Fibroblast of skin of right biceps (primary cell): ENCODE measurements at regions not wholly inside any gene's neighbourhood (a gene's known extent, or its start where the extent isn't known, plus 50 kb on each side); places are given as distances from the start of the nearest gene placed in this dataset.

ENCODE experiments used
- DNase-seq: peaks from one replicate; pipeline ENCODE4 v3.0.0-alpha.2; 2013

- DNase-seq: peak; percentile 9
These were observed 579.2 kb upstream of the ZNF462 start for GRCh38 chr9:106283769-106284168.

GRCh38 chr9:106284296-106284695 lies 578.7 kb upstream of the ZNF462 start:
- DNase-seq: no peak

- peak; percentile 52 for DNase-seq
These were observed 576.7 kb upstream of the ZNF462 start for GRCh38 chr9:106286249-106286648.

DNA sequence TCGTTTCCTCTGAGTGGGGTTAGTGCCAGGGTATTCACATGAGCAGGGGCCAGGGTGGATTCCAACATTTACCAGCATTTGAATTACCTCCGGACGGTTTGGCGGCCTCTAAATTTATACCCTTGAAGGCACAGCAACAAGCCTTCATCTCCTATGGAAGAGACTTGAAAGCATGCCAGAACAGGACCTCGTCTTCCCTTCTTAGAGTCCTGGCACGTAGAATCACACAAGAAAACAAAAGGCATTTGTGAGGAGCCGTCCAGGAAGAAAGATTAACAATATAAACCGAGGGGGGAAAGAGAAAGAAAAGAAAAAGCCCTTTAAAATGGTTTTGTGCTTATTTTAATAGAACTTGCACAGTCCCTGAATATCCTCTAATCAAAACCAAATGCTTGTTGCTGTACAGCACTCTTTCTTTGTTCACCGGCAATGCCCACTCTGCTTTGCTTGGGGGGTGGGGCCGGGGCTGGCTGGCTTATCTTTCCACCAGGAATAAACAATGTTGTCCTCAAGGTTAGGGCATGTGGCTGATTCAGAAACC lies 575.8 kb upstream of the ZNF462 start:
- DNase-seq: peak; percentile 16

GRCh38 chr9:106287731-106288130 lies 575.2 kb upstream of the ZNF462 start:
- no peak for DNase-seq

- DNase-seq: no peak
These were observed 574.3 kb upstream of the ZNF462 start for GRCh38 chr9:106288689-106289088.

DNA sequence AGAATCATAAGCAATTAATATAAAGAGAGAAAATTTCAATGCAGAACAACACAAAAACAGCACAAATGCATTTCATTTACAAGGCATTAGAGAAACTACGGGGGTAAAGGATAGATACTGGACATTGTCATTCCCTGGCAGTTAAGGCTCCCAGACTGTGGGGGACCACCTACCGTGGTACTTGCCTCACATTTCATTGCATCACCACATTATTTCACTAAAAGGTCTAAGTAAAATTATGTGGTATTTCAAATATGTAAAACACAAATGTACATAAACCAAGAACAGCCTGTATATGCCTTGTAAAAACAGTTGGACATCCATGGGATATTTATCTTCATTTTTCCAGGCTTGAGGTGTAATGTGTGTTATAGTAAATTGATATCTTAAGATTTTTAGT lies 571.2 kb upstream of the ZNF462 start:
- peak; percentile 31 for DNase-seq

DNA sequence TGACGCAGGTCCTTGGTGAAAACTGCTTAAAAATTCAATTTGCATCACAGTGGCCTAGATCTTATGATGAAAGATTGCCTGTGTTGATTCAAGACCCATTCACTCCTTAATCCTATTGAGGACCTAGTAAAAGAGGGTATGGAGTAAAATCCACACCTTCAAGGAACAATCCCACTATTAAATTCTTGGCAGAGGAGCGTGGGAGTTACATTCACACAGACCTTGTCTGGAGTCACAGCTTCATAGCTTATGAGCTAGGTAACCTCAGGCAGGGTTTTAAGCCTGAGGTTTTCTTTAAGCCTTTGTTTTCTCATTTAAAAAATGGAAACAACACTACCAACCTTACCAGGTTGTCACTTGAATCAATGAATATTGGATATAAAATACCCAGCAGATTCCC lies 566.5 kb upstream of the ZNF462 start:
- no peak for DNase-seq

DNA sequence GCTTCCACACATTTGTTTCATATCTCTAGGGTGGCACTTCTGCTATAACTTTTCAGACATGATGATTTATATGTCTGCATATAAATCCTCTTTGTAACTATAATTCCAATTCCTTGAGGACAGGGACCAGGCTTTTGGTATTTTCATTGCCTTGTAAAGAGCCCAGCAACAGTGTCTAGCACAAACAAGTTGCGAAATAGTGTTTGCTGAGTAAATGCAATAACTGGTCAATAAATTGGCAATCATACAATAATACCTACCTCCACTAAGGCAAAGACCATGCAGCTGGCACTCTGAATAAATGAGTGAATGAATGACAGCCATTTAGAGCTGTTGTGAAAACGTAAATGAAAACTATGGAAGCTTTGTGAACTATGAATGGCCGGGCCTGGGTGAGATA lies 564.0 kb upstream of the ZNF462 start:
- DNase-seq: no peak

DNA sequence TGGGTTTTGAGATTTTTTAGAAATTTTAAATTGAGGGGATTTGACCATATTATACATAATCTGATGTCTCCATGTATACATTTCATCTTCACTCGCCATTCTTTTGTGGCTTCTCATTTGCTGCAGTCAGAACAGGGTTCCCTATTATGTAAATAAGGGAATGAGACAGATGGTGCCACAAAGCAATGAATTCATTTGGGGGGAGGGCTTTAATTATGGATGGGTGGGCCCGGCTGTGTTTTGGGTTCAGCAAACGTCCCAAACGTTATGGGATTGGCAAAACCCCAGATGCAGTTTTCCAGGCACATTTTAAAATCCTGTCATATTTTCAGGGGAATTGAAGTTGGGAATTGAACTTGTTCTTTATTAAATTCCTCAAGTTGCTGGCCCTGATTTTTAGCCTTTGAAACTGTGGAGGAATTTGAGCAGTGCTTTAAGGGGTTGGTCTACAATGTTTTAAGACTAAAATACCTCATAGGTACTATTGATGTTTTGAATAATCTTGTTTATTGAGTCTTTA lies 558.5 kb upstream of the ZNF462 start:
- DNase-seq: no peak

DNA sequence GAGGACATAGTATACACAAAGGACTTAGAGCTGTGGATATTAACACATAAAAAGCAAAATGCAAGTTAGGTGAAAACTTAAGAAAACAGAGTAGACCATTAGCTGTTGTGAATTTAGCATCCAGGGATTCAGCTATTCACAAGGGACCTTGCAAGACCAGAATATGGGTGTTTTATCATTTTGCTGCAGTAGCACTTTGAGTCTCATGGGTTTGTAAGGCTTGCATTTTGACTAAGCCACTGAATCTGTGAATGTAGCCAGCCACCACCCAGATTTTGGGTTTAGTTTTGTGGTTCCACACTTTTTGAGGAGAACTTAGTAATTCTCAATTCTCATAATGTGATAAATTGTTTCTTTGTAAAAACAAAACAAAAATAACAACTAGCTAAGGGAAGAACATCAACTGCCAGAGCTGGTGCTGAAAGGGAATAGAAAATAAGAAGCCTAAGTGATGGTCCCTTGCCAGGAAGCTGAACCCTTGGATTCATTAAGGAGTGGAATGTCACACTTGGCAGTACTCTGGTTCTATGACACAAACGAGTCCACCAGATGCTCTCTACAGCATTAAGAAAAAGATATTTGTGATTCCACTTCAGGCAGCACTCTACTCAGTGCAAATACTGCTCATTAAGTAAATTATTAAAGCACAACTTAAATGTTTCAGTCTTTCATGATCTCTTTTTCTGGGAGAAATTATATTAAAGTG lies 557.4 kb upstream of the ZNF462 start:
- peak; percentile 20 for DNase-seq

DNA sequence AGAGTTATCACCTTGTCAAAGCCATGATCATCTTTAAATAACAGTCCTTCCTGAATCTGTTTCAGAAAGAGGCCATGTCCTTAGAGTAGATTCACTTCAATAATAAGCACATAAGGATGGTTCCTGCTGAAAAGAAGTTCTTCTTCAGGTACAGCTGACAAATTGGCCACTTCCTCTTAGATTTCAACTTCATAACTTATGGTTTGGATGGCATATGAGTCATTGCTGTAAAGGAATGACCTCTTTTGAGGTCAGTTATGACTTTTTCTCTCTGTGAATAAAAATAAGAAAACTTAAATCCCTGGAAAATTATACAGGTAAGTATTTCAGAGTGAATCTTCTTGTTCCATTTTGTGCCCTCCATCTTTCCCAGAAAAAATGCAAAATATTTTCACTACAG lies 555.3 kb upstream of the ZNF462 start:
- peak; percentile 41 for DNase-seq

DNA sequence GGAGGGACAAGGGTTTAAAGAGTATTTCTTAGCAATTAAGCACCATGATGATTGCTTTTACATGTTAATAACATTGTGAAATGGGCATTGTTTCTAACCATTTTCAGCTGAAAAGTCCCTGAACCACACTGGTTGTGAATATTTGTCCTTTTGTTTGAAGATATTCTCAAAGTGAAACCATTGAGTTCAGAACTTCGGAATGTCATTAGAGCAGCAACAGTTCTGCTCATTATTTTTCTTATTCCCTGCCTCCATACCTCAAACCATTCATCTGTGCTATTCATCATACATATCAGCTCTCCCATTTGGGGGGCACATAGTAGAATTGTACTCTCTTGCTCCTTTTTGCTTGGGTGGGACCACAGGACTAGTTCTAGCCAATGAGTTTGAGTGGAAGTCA lies 553.0 kb upstream of the ZNF462 start:
- DNase-seq: no peak

DNA sequence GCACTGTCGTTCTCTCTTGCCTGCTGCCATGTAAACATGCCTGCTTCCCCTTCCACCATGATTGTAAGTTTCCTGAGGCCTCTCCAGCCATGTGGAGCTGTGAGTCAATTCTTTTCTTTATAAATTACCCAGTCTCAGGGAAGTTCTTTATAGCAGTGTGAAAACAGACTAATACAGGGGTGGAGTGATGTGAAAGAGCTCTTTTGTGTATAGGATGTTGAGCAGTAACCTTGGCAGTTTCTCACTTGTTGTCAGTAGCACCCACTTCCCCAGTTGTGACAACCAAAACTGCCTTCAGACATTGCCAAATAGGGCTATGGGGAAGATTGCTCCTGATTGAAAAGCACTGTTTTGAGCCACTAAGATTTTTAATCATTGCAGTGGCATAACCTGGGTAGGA lies 552.2 kb upstream of the ZNF462 start:
- no peak for DNase-seq

- DNase-seq: peak; percentile 35
These were observed 550.1 kb upstream of the ZNF462 start for GRCh38 chr9:106312906-106313305.

GRCh38 chr9:106314476-106314875 lies 548.5 kb upstream of the ZNF462 start:
- peak; percentile 37 for DNase-seq

DNA sequence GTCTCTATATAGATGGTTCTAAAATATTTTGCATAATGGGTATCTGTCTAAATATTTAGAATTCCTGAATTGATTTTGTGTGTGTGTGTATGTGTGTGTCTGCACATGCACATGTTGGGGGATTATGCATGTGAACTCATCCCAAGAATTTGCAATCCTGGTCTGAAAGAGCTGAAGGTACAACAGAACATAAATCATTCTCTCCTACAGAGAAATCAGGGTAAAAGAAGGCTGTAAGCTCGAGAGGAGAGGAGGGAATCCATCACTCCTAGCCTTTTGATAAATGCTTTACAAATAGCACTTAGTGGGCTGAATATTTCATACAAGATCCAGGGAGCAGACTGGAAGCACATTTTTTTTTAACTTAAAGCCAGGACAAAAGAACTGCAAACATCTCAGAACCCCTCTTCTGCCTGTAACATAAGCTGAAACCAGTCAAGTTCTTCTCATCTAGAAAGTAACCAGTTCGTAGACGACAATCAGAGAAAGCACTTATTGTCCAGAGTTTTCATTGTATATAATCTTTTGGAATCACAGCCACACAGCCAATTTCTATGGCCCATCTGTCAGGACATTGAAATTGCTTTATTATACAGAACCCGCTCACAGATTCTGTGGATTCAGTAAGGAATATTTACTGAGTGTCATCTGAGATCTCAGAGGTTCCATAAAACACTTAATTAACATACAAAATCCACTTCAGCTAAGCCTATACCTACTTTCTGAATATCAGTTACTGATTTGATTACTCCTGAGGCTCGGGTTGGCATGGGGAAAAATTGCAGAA lies 541.4 kb upstream of the ZNF462 start:
- no peak for DNase-seq

DNA sequence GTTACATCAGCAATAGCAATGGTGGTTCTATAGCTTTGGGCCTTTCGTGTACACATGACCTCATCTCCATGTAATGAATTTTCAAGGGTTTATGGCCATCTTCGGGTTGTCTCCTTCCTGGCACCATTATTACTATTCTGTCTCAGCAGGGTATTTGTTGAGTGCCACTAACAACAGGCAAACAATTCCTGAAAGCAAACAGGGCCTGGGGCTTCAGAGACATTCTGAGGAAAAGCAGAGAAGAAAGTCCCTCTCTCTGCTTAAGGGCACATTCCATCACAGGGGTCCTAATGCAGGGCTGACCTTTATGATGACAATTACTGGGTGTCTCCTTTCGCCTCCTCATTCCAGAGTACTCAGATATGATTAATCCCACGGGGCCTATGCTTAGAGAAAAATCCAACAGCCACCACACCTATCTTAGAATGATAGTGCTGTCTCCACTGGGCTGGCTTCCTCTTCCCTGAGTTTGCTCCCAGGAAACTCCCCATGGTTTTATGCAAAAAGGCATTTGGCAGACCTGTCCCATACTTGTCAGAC lies 540.2 kb upstream of the ZNF462 start:
- DNase-seq: no peak

- no peak for DNase-seq
These were observed 538.8 kb upstream of the ZNF462 start for GRCh38 chr9:106324053-106324585.

DNA sequence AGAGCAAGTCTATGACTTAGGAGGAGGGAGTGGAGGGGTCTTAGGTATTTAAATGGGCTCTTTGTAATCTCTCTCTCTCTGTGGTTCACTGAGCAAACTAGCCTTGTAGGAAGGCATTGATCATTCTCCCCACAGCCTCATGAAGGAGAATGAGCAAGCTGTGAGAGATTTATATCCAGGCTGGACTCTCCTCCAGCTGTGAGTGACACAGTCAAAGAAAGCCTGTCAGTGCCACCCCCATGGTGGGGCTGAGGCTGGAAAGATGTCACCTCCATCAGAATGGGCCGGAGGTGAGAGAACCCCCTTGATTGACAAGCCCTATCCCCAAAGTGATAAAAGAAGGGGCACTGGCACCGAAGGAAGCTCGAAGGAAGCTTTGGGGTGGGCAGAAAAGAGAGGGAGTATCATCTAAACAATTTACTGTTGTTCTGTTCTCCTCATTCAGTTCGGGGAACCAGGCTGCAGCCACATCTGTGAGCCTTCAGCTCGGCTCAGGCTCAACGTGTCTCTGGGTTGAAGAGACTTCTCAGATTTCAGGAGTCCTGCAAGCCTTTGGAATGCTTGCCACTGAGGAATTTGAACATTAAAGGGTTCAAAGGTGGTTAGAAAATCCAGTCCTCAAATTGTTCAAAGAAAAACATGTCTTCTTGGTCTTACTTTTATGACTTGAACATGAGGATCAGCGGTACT lies 538.2 kb upstream of the ZNF462 start:
- DNase-seq: no peak

GRCh38 chr9:106326493-106326892 lies 536.5 kb upstream of the ZNF462 start:
- no peak for DNase-seq

GRCh38 chr9:106333481-106333880 lies 529.5 kb upstream of the ZNF462 start:
- DNase-seq: no peak

DNA sequence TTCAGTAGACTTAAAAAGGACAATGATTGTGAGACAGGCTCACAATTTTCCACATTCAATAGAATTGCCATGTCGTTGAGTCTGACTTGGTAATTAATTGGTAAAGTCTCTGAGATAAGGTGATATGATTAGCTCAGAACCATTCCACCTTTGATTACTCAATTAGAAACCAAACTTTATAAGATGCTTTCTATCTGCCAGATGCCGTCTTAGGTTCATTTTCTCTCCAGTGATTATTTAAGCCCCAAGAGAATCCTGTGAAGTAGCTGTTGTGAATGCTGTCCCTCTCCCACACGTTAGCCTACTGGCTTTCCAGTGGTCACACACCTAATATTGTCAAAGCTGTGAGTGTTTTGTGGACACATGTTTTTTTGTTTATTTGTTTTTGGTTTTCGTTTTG lies 528.9 kb upstream of the ZNF462 start:
- DNase-seq: no peak
